CD4-positive, alpha-beta T cell (primary cell): ENCODE measurements at regions not wholly inside any gene's neighbourhood (a gene's known extent, or its start where the extent isn't known, plus 50 kb on each side); places are given as distances from the start of the nearest gene placed in this dataset.

Experiments used
- ATAC-seq: fragments of 200-7000 bp; cut with Tn5 transposase; one replicate; pipeline ENCODE4 v1.10.0; 2022; ENCODE audit warnings: mild to moderate bottlenecking; ENCODE audit not compliant: poor library complexity
- CTCF ChIA-PET: fragments of 350-600 bp; sonication (Branson Sonifier 250); formaldehyde crosslinking; loops from one replicate; lab custom pipeline; 2021; ENCODE audit warnings: antibody characterized with exemption, inconsistent platforms; lab: Charles Lee
- POLR2A ChIA-PET: fragments of 350-600 bp; sonication (Branson Sonifier 250); formaldehyde crosslinking; loops from one replicate; lab custom pipeline; 2021; ENCODE audit warnings: antibody characterized with exemption, inconsistent platforms; lab: Charles Lee
- DNase-seq, 14 experiments: peaks; one replicate each; pipeline ENCODE4 v3.0.0-alpha.2; 2013 to 2020; ENCODE audit warnings: mixed read lengths in 2 of 14
- H3K27ac ChIP-seq, 2 donors: one replicate each; pipeline versions ENCODE4 v1.5.1 to v1.7.0; 2013; ENCODE audit warnings: low read length in 2 of 2, low read depth in 1 of 2, mild to moderate bottlenecking in 1 of 2
- H3K27me3 ChIP-seq, 2 experiments: 1 replicate in 1 of 2; 2 replicates in 1 of 2; pipeline versions ENCODE4 v1.6.1 to v1.7.0; 2013; ENCODE audit warnings: low read length in 2 of 2, control low read depth in 1 of 2, mild to moderate bottlenecking in 1 of 2, moderate library complexity in 1 of 2; ENCODE audit not compliant: insufficient read depth in 2 of 2, control insufficient read depth in 1 of 2
- H3K36me3 ChIP-seq: one replicate; pipeline ENCODE4 v1.6.1; 2013; ENCODE audit warnings: low read length, control low read depth; ENCODE audit not compliant: insufficient read depth
- H3K4me1 ChIP-seq: one replicate; pipeline ENCODE4 v1.6.1; 2013; ENCODE audit warnings: low read length, control low read depth; ENCODE audit not compliant: insufficient read depth
- H3K4me3 ChIP-seq: one replicate; pipeline ENCODE4 v1.5.1; 2013; ENCODE audit warnings: mild to moderate bottlenecking, low read length, moderate library complexity
- H3K9me3 ChIP-seq, 2 experiments: 1 replicate in 1 of 2; 2 replicates in 1 of 2; pipeline versions ENCODE4 v1.6.1 to v1.7.0; 2013; ENCODE audit warnings: low read length in 2 of 2, mild to moderate bottlenecking in 2 of 2, control low read depth in 1 of 2, moderate library complexity in 1 of 2; ENCODE audit not compliant: control insufficient read depth in 1 of 2, insufficient read depth in 1 of 2
- H3K27ac Mint-ChIP-seq: one replicate; pipeline ENCODE4 v1.8.0; 2020; ENCODE audit warnings: mixed read lengths
- H3K27me3 Mint-ChIP-seq: one replicate; pipeline ENCODE4 v1.8.0; 2021; ENCODE audit warnings: mixed read lengths
- H3K36me3 Mint-ChIP-seq: one replicate; pipeline ENCODE4 v1.8.0; 2021; ENCODE audit warnings: low read depth, mixed read lengths
- H3K4me1 Mint-ChIP-seq: one replicate; pipeline ENCODE4 v1.8.0; 2021; ENCODE audit warnings: low read depth, mixed read lengths
- H3K4me3 Mint-ChIP-seq: one replicate; pipeline ENCODE4 v1.8.0; 2020; ENCODE audit warnings: mild to moderate bottlenecking, mixed read lengths
- H3K9me3 Mint-ChIP-seq: one replicate; pipeline ENCODE4 v1.8.0; 2020; ENCODE audit warnings: mixed read lengths
- intact Hi-C, 2 experiments: fragments of 100-400 bp; cut with DNase I in 1 of 2; cut with micrococcal nuclease in 1 of 2; formaldehyde crosslinking; loops; one replicate each; pipeline versions ENCODE4 v1.15.1 to v1.9.0; 2023 to 2025; cut with DNase I, micrococcal nuclease
- TF ChIP-seq, protein P1 (sequence below): fragments of 200-600 bp; IDR thresholded peaks from one replicate; pipeline ENCODE4 v1.8.0; 2022; ENCODE audit warnings: antibody characterized with exemption, mild to moderate bottlenecking

DNA sequence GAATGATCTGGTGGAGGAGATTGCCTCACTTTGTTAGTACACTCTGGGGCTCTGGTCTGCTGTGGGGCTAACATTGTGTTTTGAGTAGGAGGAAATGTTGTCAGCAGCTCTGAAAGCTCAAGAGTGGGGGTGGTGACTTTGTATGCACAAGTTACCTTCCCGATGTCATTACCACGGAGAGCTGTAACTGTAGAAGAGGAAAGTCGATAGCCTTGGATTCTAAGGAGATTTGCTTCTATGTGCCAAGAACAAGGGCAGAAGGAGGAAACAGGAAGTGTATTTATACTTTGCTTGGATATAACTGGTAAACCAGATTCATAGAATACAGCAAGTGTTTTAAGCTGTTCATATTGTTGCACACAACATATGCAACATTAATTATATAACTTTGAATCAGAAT, 196.1 kb downstream of the AMY1C start:
- intact Hi-C loops, result no loop called here
- TF ChIP-seq, protein P1, sequence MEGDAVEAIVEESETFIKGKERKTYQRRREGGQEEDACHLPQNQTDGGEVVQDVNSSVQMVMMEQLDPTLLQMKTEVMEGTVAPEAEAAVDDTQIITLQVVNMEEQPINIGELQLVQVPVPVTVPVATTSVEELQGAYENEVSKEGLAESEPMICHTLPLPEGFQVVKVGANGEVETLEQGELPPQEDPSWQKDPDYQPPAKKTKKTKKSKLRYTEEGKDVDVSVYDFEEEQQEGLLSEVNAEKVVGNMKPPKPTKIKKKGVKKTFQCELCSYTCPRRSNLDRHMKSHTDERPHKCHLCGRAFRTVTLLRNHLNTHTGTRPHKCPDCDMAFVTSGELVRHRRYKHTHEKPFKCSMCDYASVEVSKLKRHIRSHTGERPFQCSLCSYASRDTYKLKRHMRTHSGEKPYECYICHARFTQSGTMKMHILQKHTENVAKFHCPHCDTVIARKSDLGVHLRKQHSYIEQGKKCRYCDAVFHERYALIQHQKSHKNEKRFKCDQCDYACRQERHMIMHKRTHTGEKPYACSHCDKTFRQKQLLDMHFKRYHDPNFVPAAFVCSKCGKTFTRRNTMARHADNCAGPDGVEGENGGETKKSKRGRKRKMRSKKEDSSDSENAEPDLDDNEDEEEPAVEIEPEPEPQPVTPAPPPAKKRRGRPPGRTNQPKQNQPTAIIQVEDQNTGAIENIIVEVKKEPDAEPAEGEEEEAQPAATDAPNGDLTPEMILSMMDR, result no peak
- Mint-ChIP-seq H3K9me3 (no peaks in the 10 kb centered on the region), H3K36me3 (no peaks in the 10 kb centered on the region), H3K27me3 (no peaks in the 10 kb centered on the region), H3K4me3 (no peak overlapping the region), H3K27ac (no peak overlapping the region), H3K4me1 (no peaks in the 10 kb centered on the region)
- Histone ChIP-seq H3K27me3 (no peaks in the 10 kb centered on the region), H3K4me1 (no peaks in the 10 kb centered on the region), H3K4me3 (no peak overlapping the region), H3K27ac (no peak overlapping the region), H3K36me3 (no peaks in the 10 kb centered on the region), H3K9me3 (no peaks in the 10 kb centered on the region)
- ATAC-seq, result no peak
- CTCF ChIA-PET, result no interaction called here
- no peak for DNase-seq
- POLR2A ChIA-PET, result no interaction called here

DNA sequence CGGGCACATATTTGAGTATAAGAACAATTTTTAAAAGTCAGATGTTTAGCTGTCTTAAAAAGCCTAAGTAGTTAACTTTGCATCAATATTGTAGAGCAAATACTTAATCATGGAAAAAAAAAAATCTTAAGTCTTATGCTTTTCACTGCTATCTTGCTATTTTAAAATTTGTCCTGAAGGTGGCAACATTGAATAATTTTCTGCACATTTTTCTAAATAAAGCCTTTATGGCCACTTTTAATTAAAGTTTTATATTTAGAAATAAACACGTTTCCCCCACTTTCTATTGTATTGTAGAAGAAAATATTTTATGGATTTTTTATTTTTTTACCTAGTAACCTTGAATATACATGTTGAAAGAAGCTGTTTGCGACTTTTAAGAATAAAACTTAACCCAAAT, 198.8 kb downstream of the AMY1C start:
- H3K36me3 ChIP-seq, result no peaks in the 10 kb centered on the region
- intact Hi-C loops, result no loop called here
- DNase-seq (no peak), ATAC-seq (no peak)
- Mint-ChIP-seq H3K36me3 (no peaks in the 10 kb centered on the region), H3K27me3 (no peaks in the 10 kb centered on the region), H3K4me1 (no peaks in the 10 kb centered on the region), H3K4me3 (no peak overlapping the region), H3K9me3 (no peaks in the 10 kb centered on the region), H3K27ac (no peak overlapping the region)
- TF ChIP-seq, protein P1, result no peak
- H3K9me3 ChIP-seq, result no peaks in the 10 kb centered on the region
- no peak overlapping the region for H3K27ac ChIP-seq
- ChIA-PET POLR2A (no interaction called here), CTCF (no interaction called here)
- H3K4me1 ChIP-seq, result no peaks in the 10 kb centered on the region
- no peaks in the 10 kb centered on the region for H3K27me3 ChIP-seq
- no peak overlapping the region for H3K4me3 ChIP-seq

DNA sequence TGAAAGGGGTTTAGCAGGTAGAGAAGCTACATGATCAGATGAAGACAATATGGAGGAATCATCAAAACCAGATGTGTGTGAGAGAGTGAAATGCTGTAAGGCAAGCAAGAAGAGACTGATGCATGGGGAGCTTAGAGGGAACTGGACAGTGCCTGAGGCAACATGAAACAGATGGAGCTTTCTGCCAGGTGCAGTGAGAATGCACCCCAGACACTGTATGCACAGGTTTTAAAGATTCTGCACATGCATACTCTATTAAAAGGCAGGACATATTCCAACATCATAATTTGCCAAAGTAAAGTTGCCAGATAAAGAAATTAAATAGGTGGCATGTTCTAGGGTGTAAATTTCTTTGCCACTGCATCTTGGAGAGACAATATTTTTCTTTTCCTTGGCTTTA, 200.1 kb downstream of the AMY1C start:
- Mint-ChIP-seq H3K27me3 (no peaks in the 10 kb centered on the region), H3K9me3 (peaks cover 2% of the 10 kb centered on the region), H3K4me3 (no peak overlapping the region), H3K4me1 (no peaks in the 10 kb centered on the region), H3K27ac (no peak overlapping the region), H3K36me3 (no peaks in the 10 kb centered on the region)
- ChIA-PET CTCF (no interaction called here), POLR2A (no interaction called here)
- H3K4me3 ChIP-seq, result no peak overlapping the region
- H3K9me3 ChIP-seq, result no peaks in the 10 kb centered on the region
- TF ChIP-seq, protein P1, result no peak
- H3K27ac ChIP-seq, result no peak overlapping the region
- no peaks in the 10 kb centered on the region for H3K36me3 ChIP-seq
- H3K27me3 ChIP-seq, result no peaks in the 10 kb centered on the region
- no peaks in the 10 kb centered on the region for H3K4me1 ChIP-seq
- DNase-seq (no peak), ATAC-seq (no peak)
- intact Hi-C loops, result no loop called here
